Spleen (tissue), 11 donors: ENCODE measurements at regions not wholly inside any gene's neighbourhood (a gene's known extent, or its start where the extent isn't known, plus 50 kb on each side); places are given as distances from the start of the nearest gene placed in this dataset.

Experiments
- DNase-seq: peaks from one replicate; pipeline ENCODE4 v3.0.0-alpha.2; 2020
- H3K27ac ChIP-seq, 8 donors: fragments of 200-600 bp; sonication (generic) in 7 of 8; 1 replicate in 4 of 8; 2 replicates in 4 of 8; pipeline versions ENCODE4 v1.5.0 to v1.8.0; 2016 to 2021; ENCODE audit warnings: inconsistent platforms in 4 of 8, mild to moderate bottlenecking in 4 of 8, moderate library complexity in 1 of 8
- H3K27me3 ChIP-seq, 7 donors: fragments of 200-600 bp; sonication (generic) in 6 of 7; replicated peaks in 1 of 7; 1 replicate in 4 of 7; 2 replicates in 3 of 7; pipeline versions ENCODE4 v1.5.0 to v1.8.0; 2016 to 2021; ENCODE audit warnings: inconsistent platforms in 3 of 7, mild to moderate bottlenecking in 1 of 7
- H3K36me3 ChIP-seq, 6 donors: fragments of 200-600 bp; sonication (generic) in 5 of 6; 1 replicate in 4 of 6; 2 replicates in 2 of 6; pipeline versions ENCODE4 v1.5.0 to v1.8.0; 2016 to 2021; ENCODE audit warnings: inconsistent platforms in 2 of 6
- H3K4me1 ChIP-seq, 6 donors: fragments of 200-600 bp; sonication (generic) in 5 of 6; 1 replicate in 3 of 6; 2 replicates in 3 of 6; pipeline versions ENCODE4 v1.5.0 to v1.8.0; 2016 to 2021; ENCODE audit warnings: inconsistent platforms in 3 of 6
- H3K4me3 ChIP-seq, 8 donors: fragments of 200-600 bp; sonication (generic) in 7 of 8; 1 replicate in 4 of 8; 2 replicates in 4 of 8; pipeline versions ENCODE4 v1.5.0 to v1.8.0; 2016 to 2021; ENCODE audit warnings: inconsistent platforms in 4 of 8, mild to moderate bottlenecking in 4 of 8, moderate library complexity in 2 of 8
- H3K9me3 ChIP-seq, 8 donors: fragments of 200-600 bp; sonication (generic) in 7 of 8; 1 replicate in 4 of 8; 2 replicates in 4 of 8; pipeline versions ENCODE4 v1.5.0 to v1.8.0; 2016 to 2021; ENCODE audit warnings: inconsistent platforms in 4 of 8
- CTCF ChIP-seq, 11 experiments: fragments of 200-600 bp in 7 of 11; fragments of 450-650 bp in 4 of 11; sonication (generic) in 4 of 11; IDR thresholded peaks in 8 of 11; conservative IDR thresholded peaks in 3 of 11; 1 replicate in 7 of 11; 2 replicates in 4 of 11; pipeline versions ENCODE4 v1.4.0 to v1.8.0; 2016 to 2021; ENCODE audit warnings: antibody characterized with exemption in 11 of 11, inconsistent platforms in 4 of 11, mild to moderate bottlenecking in 1 of 11
- POLR2A ChIP-seq, 3 donors: fragments of 450-650 bp; IDR thresholded peaks; one replicate each; pipeline ENCODE4 v1.5.1; 2017; ENCODE audit warnings: antibody characterized with exemption in 3 of 3, mild to moderate bottlenecking in 1 of 3
- POLR2AphosphoS5 ChIP-seq, 3 donors: sonication (generic); formaldehyde crosslinking; IDR thresholded peaks; one replicate each; pipeline ENCODE4 v1.5.1; 2017; ENCODE audit warnings: antibody characterized with exemption in 3 of 3
- WGBS, 5 donors: extraction: QIAGEN DNeasy Blood & Tissue Kit in 3 of 5; methylation state at CpG; one replicate each; pipeline versions ENCODE4 v1.1.5 to v1.1.7; 2013 to 2018; 5-methylcytosine and 5-hydroxymethylcytosine counted together
- intact Hi-C: fragments of 100-400 bp; cut with DNase I; formaldehyde crosslinking; loops from one replicate; pipeline ENCODE4 v1.15.0; 2023; ENCODE audit warnings: low total_unique reads
- donor health status: healthy with polysubstance abuse.
- donor health status: DM: no; HTN: no; CAD: no; lungs with moderate emphysema.
- donor health status: DM: no; HTN: no; CAD: no.
- donor health status: Bipolar disorder and iron deficiency.
- donor health status: healthy.
- donor health status: DM: no; HTN: no; CAD: no.
- donor health status: DM: yes; HTN: yes; CAD: no.

DNA sequence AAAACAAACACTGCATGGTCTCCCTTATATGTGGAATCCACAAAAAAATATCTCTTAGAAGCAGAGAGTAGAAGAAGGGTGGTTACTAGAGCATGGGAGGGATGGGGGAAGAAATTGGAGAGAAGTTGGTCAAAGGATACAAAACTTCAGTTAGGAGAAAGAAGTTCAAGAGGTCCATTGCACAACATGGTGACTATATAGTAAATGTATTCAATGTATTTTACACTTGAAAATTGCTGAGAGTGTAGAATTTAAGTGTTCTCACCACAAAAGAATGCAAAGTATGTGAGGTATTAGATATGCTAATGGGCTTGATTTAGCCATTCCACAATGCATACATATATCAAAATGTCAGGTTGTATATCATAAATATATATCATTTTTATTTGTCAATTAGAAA is 232.0 kb upstream of the CELF2 start:
- Histone ChIP-seq H3K9me3 (peaks cover 0 to 9% (median 0%) of the 10 kb centered on the region in 8 donors), H3K27ac (no peak overlapping the region), H3K27me3 (peaks cover 0 to 11% (median 0%) of the 10 kb centered on the region in 7 donors), H3K4me1 (peaks cover 0 to 18% (median 1%) of the 10 kb centered on the region in 6 donors), H3K4me3 (no peak overlapping the region), H3K36me3 (no peaks in the 10 kb centered on the region)
- no peak for TF ChIP-seq CTCF (IDR thresholded peaks at IDR 0.05 in 8 of 11, conservative IDR thresholded peaks at IDR 0.05 in 3 of 11)
- no peak for TF ChIP-seq POLR2AphosphoS5 (IDR thresholded peaks at IDR 0.05)
- TF ChIP-seq POLR2A (IDR thresholded peaks at IDR 0.05), result no peak
- intact Hi-C loops, result no loop called here
- DNase-seq, result no peak

- no peak overlapping the region for H3K27ac ChIP-seq
- peaks cover 0 to 10% (median 0%) of the 10 kb centered on the region in 7 donors for H3K27me3 ChIP-seq
- DNase-seq, result no peak
- H3K4me3 ChIP-seq, result no peak overlapping the region
- H3K4me1 ChIP-seq, result peaks cover 0 to 18% (median 1%) of the 10 kb centered on the region in 6 donors
- H3K36me3 ChIP-seq, result no peaks in the 10 kb centered on the region
- 55 to 72% (median 61%) methylated on average over 7 of the region's 7 CpGs for WGBS, 5 donors
- intact Hi-C loops, result no loop called here
- peaks cover 0 to 9% (median 0%) of the 10 kb centered on the region in 8 donors for H3K9me3 ChIP-seq
- TF ChIP-seq POLR2AphosphoS5 (IDR thresholded peaks at IDR 0.05), result no peak
- no peak for TF ChIP-seq CTCF (IDR thresholded peaks at IDR 0.05 in 8 of 11, conservative IDR thresholded peaks at IDR 0.05 in 3 of 11)
- TF ChIP-seq POLR2A (IDR thresholded peaks at IDR 0.05), result no peak
These were observed 231.3 kb upstream of the CELF2 start for GRCh38 chr10:10786109-10787090.

- DNase-seq, result no peak
- H3K4me1 ChIP-seq, result peaks cover 0 to 19% (median 1%) of the 10 kb centered on the region in 6 donors
- H3K27ac ChIP-seq, result no peak overlapping the region
- TF ChIP-seq POLR2AphosphoS5 (IDR thresholded peaks at IDR 0.05) (no peak), CTCF (IDR thresholded peaks at IDR 0.05 in 8 of 11, conservative IDR thresholded peaks at IDR 0.05 in 3 of 11) (no peak), POLR2A (IDR thresholded peaks at IDR 0.05) (no peak)
- H3K4me3 ChIP-seq, result no peak overlapping the region
- peaks cover 0 to 9% (median 0%) of the 10 kb centered on the region in 8 donors for H3K9me3 ChIP-seq
- no peaks in the 10 kb centered on the region for H3K36me3 ChIP-seq
- intact Hi-C loops, result no loop called here
- WGBS, 5 donors, result 77 to 90% (median 82%) methylated on average over 4 of the region's 4 CpGs
- H3K27me3 ChIP-seq, result peaks cover 0 to 10% (median 0%) of the 10 kb centered on the region in 7 donors
These were observed 230.1 kb upstream of the CELF2 start for GRCh38 chr10:10787586-10787985.

GRCh38 chr10:10788761-10789160 is 228.9 kb upstream of the CELF2 start:
- H3K4me1 ChIP-seq, result peaks cover 0 to 23% (median 1%) of the 10 kb centered on the region in 6 donors
- no peak for TF ChIP-seq POLR2A (IDR thresholded peaks at IDR 0.05)
- TF ChIP-seq POLR2AphosphoS5 (IDR thresholded peaks at IDR 0.05), result no peak
- TF ChIP-seq CTCF (IDR thresholded peaks at IDR 0.05 in 8 of 11, conservative IDR thresholded peaks at IDR 0.05 in 3 of 11), result no peak
- H3K27ac ChIP-seq, result no peak overlapping the region
- H3K4me3 ChIP-seq, result no peak overlapping the region
- no peaks in the 10 kb centered on the region for H3K36me3 ChIP-seq
- H3K27me3 ChIP-seq, result peaks cover 0 to 8% (median 0%) of the 10 kb centered on the region in 7 donors
- WGBS, 5 donors, result 51 to 84% (median 67%) methylated on average over 4 of the region's 4 CpGs
- peaks cover 0 to 8% (median 0%) of the 10 kb centered on the region in 8 donors for H3K9me3 ChIP-seq
- no peak for DNase-seq
- intact Hi-C loops, result no loop called here
